ENCODE measurements at regions not wholly inside any gene's neighbourhood (a gene's known extent, or its start where the extent isn't known, plus 50 kb on each side); places are given as distances from the start of the nearest gene placed in this dataset.

GRCh38 chr5:173527671-173528070 lies 88.8 kb downstream of the BOD1 start:
- TF ChIP-seq, protein P1, sequence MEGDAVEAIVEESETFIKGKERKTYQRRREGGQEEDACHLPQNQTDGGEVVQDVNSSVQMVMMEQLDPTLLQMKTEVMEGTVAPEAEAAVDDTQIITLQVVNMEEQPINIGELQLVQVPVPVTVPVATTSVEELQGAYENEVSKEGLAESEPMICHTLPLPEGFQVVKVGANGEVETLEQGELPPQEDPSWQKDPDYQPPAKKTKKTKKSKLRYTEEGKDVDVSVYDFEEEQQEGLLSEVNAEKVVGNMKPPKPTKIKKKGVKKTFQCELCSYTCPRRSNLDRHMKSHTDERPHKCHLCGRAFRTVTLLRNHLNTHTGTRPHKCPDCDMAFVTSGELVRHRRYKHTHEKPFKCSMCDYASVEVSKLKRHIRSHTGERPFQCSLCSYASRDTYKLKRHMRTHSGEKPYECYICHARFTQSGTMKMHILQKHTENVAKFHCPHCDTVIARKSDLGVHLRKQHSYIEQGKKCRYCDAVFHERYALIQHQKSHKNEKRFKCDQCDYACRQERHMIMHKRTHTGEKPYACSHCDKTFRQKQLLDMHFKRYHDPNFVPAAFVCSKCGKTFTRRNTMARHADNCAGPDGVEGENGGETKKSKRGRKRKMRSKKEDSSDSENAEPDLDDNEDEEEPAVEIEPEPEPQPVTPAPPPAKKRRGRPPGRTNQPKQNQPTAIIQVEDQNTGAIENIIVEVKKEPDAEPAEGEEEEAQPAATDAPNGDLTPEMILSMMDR (IDR thresholded peaks at IDR 0.05; ENCODE audit: low read depth, low read length), result no peak
- TF ChIP-seq EZH2phosphoT487 (IDR thresholded peaks at IDR 0.05; ENCODE audit: low read depth), result no peak
